HepG2 (cell line): ENCODE measurements at regions not wholly inside any gene's neighbourhood (a gene's known extent, or its start where the extent isn't known, plus 50 kb on each side); places are given as distances from the start of the nearest gene placed in this dataset.

ENCODE experiments used
- ATF7 ChIP-seq, 2 experiments: fragments of 450-650 bp in 1 of 2; sonication (generic) in 1 of 2; formaldehyde crosslinking in 1 of 2; IDR thresholded peaks; 2 replicates each; pipeline versions ENCODE4 v1.4.0 to v1.6.1; 2016 to 2020; ENCODE audit warnings: antibody characterized with exemption in 1 of 2, mild to moderate bottlenecking in 1 of 2, missing genetic modification reagents in 1 of 2
- CREM ChIP-seq, 2 experiments: sonication (generic) in 1 of 2; formaldehyde crosslinking in 1 of 2; IDR thresholded peaks; 2 replicates each; pipeline versions ENCODE4 v1.4.0 to v1.6.1; 2016 to 2020; ENCODE audit warnings: antibody characterized with exemption in 1 of 2, mild to moderate bottlenecking in 1 of 2, missing genetic modification reagents in 1 of 2
- ELF4 ChIP-seq: sonication (generic); formaldehyde crosslinking; IDR thresholded peaks from 2 replicates; pipeline ENCODE4 v1.5.0; 2020; ENCODE audit warnings: missing genetic modification reagents, mild to moderate bottlenecking, moderate library complexity, borderline replicate concordance
- FOXP1 ChIP-seq, 2 experiments: fragments of 450-650 bp in 1 of 2; IDR thresholded peaks; 2 replicates each; pipeline ENCODE4 v1.6.1; 2017 to 2018; ENCODE audit warnings: antibody characterized with exemption in 1 of 2
- NR2F6 ChIP-seq, 2 experiments: IDR thresholded peaks; 2 replicates each; pipeline ENCODE4 v1.6.1; 2016; ENCODE audit warnings: antibody characterized with exemption in 1 of 2, mild to moderate bottlenecking in 1 of 2
- SIN3A ChIP-seq: IDR thresholded peaks from 2 replicates; pipeline ENCODE4 v1.6.1; 2011; ENCODE audit warnings: low read depth, mild to moderate bottlenecking, control low read depth, low read length, borderline replicate concordance
- TMF1 ChIP-seq: sonication (generic); formaldehyde crosslinking; IDR thresholded peaks from 2 replicates; pipeline ENCODE4 v1.8.1; 2022; ENCODE audit warnings: low read depth, missing genetic modification reagents
- ZSCAN30 ChIP-seq: sonication (generic); formaldehyde crosslinking; IDR thresholded peaks from 2 replicates; pipeline ENCODE4 v1.5.0; 2020; ENCODE audit warnings: mild to moderate bottlenecking, missing genetic modification reagents
- TF ChIP-seq, protein P1 (sequence below): sonication (generic); formaldehyde crosslinking; IDR thresholded peaks from 2 replicates; pipeline ENCODE4 v1.4.0; 2020; ENCODE audit warnings: mild to moderate bottlenecking, missing genetic modification reagents
- TF ChIP-seq, protein P2 (sequence below): sonication (generic); formaldehyde crosslinking; IDR thresholded peaks from 2 replicates; pipeline ENCODE4 v1.5.1; 2020; ENCODE audit warnings: mild to moderate bottlenecking, missing genetic modification reagents, borderline replicate concordance

- TF ChIP-seq CREM (IDR thresholded peaks at IDR 0.05) (peak; percentile 99), CREM (CRISPR knock-in tag; IDR thresholded peaks at IDR 0.05) (peak; percentile 86), NR2F6 (IDR thresholded peaks at IDR 0.05) (no peak), NR2F6 (CRISPR knock-in tag; IDR thresholded peaks at IDR 0.05) (0 out of 2 replicates have a peak, but pooled peaks have one; percentile 47), ZSCAN30 (no peak), ATF7 (IDR thresholded peaks at IDR 0.05) (peak; percentile 76), ATF7 (CRISPR knock-in tag; IDR thresholded peaks at IDR 0.05) (peak; percentile 50; the same call in 1 of the 2 replicates), FOXP1 (IDR thresholded peaks at IDR 0.05) (no peak), FOXP1 (CRISPR knock-in tag; IDR thresholded peaks at IDR 0.05) (no peak), TMF1 (no peak), ELF4 (no peak; the same call in 1 of the 2 replicates), SIN3A (peak; percentile 57; the same call in 1 of the 2 replicates)
- TF ChIP-seq, protein P1, sequence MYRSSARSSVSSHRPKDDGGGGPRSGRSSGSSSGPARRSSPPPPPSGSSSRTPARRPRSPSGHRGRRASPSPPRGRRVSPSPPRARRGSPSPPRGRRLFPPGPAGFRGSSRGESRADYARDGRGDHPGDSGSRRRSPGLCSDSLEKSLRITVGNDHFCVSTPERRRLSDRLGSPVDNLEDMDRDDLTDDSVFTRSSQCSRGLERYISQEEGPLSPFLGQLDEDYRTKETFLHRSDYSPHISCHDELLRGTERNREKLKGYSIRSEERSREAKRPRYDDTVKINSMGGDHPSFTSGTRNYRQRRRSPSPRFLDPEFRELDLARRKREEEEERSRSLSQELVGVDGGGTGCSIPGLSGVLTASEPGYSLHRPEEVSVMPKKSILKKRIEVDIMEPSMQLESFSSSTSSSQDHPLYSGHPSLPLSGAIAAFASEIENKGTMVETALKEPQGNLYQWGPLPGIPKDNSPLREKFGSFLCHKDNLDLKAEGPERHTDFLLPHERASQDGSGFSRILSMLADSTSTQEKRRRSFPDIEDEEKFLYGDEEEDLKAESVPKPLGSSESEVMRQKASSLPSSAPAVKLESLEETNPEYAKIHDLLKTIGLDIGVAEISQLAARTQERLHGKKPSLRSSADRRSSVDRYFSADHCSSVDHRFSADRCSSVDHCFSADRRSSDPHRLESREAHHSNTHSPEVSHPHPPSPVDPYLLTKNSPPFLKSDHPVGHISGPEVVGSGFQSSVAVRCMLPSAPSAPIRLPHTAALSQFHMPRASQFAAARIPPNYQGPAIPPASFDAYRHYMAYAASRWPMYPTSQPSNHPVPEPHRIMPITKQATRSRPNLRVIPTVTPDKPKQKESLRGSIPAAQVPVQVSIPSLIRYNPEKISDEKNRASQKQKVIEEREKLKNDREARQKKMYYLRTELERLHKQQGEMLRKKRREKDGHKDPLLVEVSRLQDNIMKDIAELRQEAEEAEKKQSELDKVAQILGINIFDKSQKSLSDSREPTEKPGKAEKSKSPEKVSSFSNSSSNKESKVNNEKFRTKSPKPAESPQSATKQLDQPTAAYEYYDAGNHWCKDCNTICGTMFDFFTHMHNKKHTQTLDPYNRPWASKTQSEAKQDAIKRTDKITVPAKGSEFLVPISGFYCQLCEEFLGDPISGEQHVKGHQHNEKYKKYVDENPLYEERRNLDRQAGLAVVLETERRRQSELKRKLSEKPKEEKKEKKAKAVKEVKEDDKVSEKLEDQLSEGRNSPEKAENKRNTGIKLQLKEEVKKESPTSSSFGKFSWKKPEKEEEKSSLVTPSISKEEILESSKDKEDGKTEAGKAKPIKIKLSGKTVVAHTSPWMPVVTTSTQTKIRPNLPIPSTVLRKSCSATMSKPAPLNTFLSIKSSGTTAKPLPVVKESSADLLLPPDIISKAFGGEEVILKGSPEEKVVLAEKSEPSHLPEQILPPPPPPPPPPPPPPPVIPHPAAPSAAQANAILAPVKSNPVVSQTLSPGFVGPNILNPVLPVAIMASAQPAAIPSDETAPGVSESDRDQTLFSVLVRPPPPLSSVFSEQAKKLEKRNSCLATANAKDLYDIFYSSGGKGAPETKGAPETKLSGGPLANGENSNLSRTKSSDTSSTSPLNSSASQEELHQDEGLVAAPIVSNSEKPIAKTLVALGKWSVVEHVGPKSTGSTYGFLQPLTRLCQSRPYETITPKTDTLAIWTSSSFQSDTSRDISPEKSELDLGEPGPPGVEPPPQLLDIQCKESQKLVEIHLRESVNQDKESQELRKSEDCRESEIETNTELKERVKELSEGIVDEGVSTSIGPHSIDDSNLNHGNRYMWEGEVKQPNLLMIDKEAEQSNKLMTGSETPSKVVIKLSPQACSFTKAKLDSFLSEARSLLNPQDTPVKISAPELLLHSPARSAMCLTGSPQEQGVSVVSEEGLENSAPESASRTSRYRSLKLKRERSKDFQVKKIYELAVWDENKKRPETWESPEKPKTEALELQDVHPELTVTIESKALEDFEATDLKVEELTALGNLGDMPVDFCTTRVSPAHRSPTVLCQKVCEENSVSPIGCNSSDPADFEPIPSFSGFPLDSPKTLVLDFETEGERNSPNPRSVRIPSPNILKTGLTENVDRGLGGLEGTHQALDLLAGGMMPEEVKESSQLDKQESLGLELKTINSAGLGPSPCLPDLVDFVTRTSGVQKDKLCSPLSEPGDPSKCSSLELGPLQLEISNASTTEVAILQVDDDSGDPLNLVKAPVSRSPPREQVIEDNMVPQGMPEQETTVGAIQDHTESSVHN (CRISPR knock-in tag), result no peak
- TF ChIP-seq, protein P2, sequence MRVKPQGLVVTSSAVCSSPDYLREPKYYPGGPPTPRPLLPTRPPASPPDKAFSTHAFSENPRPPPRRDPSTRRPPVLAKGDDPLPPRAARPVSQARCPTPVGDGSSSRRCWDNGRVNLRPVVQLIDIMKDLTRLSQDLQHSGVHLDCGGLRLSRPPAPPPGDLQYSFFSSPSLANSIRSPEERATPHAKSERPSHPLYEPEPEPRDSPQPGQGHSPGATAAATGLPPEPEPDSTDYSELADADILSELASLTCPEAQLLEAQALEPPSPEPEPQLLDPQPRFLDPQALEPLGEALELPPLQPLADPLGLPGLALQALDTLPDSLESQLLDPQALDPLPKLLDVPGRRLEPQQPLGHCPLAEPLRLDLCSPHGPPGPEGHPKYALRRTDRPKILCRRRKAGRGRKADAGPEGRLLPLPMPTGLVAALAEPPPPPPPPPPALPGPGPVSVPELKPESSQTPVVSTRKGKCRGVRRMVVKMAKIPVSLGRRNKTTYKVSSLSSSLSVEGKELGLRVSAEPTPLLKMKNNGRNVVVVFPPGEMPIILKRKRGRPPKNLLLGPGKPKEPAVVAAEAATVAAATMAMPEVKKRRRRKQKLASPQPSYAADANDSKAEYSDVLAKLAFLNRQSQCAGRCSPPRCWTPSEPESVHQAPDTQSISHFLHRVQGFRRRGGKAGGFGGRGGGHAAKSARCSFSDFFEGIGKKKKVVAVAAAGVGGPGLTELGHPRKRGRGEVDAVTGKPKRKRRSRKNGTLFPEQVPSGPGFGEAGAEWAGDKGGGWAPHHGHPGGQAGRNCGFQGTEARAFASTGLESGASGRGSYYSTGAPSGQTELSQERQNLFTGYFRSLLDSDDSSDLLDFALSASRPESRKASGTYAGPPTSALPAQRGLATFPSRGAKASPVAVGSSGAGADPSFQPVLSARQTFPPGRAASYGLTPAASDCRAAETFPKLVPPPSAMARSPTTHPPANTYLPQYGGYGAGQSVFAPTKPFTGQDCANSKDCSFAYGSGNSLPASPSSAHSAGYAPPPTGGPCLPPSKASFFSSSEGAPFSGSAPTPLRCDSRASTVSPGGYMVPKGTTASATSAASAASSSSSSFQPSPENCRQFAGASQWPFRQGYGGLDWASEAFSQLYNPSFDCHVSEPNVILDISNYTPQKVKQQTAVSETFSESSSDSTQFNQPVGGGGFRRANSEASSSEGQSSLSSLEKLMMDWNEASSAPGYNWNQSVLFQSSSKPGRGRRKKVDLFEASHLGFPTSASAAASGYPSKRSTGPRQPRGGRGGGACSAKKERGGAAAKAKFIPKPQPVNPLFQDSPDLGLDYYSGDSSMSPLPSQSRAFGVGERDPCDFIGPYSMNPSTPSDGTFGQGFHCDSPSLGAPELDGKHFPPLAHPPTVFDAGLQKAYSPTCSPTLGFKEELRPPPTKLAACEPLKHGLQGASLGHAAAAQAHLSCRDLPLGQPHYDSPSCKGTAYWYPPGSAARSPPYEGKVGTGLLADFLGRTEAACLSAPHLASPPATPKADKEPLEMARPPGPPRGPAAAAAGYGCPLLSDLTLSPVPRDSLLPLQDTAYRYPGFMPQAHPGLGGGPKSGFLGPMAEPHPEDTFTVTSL, result peak; percentile 65; the same call in 1 of the 2 replicates
Measured at GRCh38 chr7:66493235-66494205, 135.2 kb upstream of the KCTD7 start (continued).
